Globus pallidus (tissue), 1 donor: ENCODE measurements at regions not wholly inside any gene's neighbourhood (a gene's known extent, or its start where the extent isn't known, plus 50 kb on each side); places are given as distances from the start of the nearest gene placed in this dataset.

Experiments used
- DNase-seq: peaks from one replicate; pipeline ENCODE4 v3.0.0-alpha.2; 2015; ENCODE audit warnings: low spot score

- no peak for DNase-seq
These were observed 54.2 kb upstream of the BCL2L14 start for GRCh38 chr12:12016284-12017100.

- DNase-seq: no peak
These were observed 53.6 kb upstream of the BCL2L14 start for GRCh38 chr12:12017135-12017581.

GRCh38 chr12:12017798-12018197, 52.9 kb upstream of the BCL2L14 start:
- no peak for DNase-seq

- peak; percentile 72 for DNase-seq
These were observed 52.3 kb upstream of the BCL2L14 start for GRCh38 chr12:12018454-12018853.

- DNase-seq: no peak
These were observed 50.9 kb upstream of the BCL2L14 start for GRCh38 chr12:12019881-12020280.

- no peak for DNase-seq
These were observed 50.0 kb upstream of the BCL2L14 start for GRCh38 chr12:12020762-12021161.
